Transverse colon (tissue), 4 donors: ENCODE measurements at regions not wholly inside any gene's neighbourhood (a gene's known extent, or its start where the extent isn't known, plus 50 kb on each side); places are given as distances from the start of the nearest gene placed in this dataset.

Experiments
- DNase-seq: peaks from one replicate; pipeline ENCODE4 v3.0.0-alpha.2; 2019
- H3K27ac ChIP-seq, 4 donors: fragments of 200-600 bp; sonication (generic); 2 replicates each; pipeline ENCODE4 v1.5.1; 2016 to 2018; ENCODE audit warnings: inconsistent platforms in 4 of 4
- H3K27me3 ChIP-seq: fragments of 200-600 bp; sonication (generic); 2 replicates; pipeline ENCODE4 v1.5.1; 2017; ENCODE audit warnings: inconsistent platforms
- H3K36me3 ChIP-seq, 4 donors: fragments of 200-600 bp; sonication (generic); 2 replicates each; pipeline ENCODE4 v1.5.1; 2017 to 2019; ENCODE audit warnings: inconsistent platforms in 4 of 4
- H3K4me1 ChIP-seq, 4 donors: fragments of 200-600 bp; sonication (generic); 2 replicates each; pipeline ENCODE4 v1.5.1; 2017 to 2020; ENCODE audit warnings: inconsistent platforms in 4 of 4
- H3K4me3 ChIP-seq, 4 donors: fragments of 200-600 bp; sonication (generic); 1 replicate in 1 of 4; 2 replicates in 3 of 4; pipeline versions ENCODE4 v1.5.1 to v1.6.1; 2017 to 2019; ENCODE audit warnings: inconsistent platforms in 4 of 4
- H3K9me3 ChIP-seq, 2 donors: fragments of 200-600 bp; sonication (generic); 2 replicates each; pipeline ENCODE4 v1.5.1; 2017 to 2019; ENCODE audit warnings: inconsistent platforms in 2 of 2
- CTCF ChIP-seq, 5 experiments: fragments of 200-600 bp in 3 of 5; fragments of 450-650 bp in 2 of 5; sonication (generic) in 3 of 5; IDR thresholded peaks; 1 replicate in 2 of 5; 2 replicates in 3 of 5; pipeline ENCODE4 v1.5.1; 2016 to 2017; ENCODE audit warnings: antibody characterized with exemption in 5 of 5, inconsistent platforms in 3 of 5, mild to moderate bottlenecking in 2 of 5, moderate library complexity in 1 of 5
- EP300 ChIP-seq: sonication (generic); formaldehyde crosslinking; IDR thresholded peaks from one replicate; pipeline ENCODE4 v1.6.1; 2017; ENCODE audit warnings: antibody characterized with exemption, low read depth
- POLR2A ChIP-seq: fragments of 450-650 bp; IDR thresholded peaks from one replicate; pipeline ENCODE4 v1.6.1; 2016; ENCODE audit warnings: antibody characterized with exemption, mild to moderate bottlenecking, moderate library complexity
- POLR2AphosphoS5 ChIP-seq, 3 donors: sonication (generic); formaldehyde crosslinking; IDR thresholded peaks; one replicate each; pipeline ENCODE4 v1.6.1; 2016; ENCODE audit warnings: antibody characterized with exemption in 3 of 3
- WGBS, 2 donors: methylation state at CpG; one replicate each; pipeline ENCODE4 v1.1.5; 2018; ENCODE audit warnings: low coverage in 1 of 2; 5-methylcytosine and 5-hydroxymethylcytosine counted together
- in situ Hi-C, 4 donors: fragments of 200-750 bp; cut with MboI; loops; one replicate each; pipeline versions ENCODE4 v1.15.0 to v1.15.1; 2017; ENCODE audit warnings: low sequenced_read_pairs in 3 of 4, low pct_ligation_motif_present in 1 of 4, low pct_unique_long_range_greater_than_20kb in 1 of 4
- intact Hi-C: fragments of 100-400 bp; cut with DNase I; formaldehyde crosslinking; loops from one replicate; pipeline ENCODE4 v1.15.1; 2023; ENCODE audit warnings: low total_unique reads

GRCh38 chr10:81177651-81178244, 640.0 kb downstream of the SH2D4B start:
- Histone ChIP-seq H3K4me3 (no peak overlapping the region), H3K36me3 (no peaks in the 10 kb centered on the region), H3K9me3 (peaks cover 7 to 13% of the 10 kb centered on the region in 2 donors), H3K27ac (no peak overlapping the region), H3K4me1 (no peaks in the 10 kb centered on the region), H3K27me3 (no peaks in the 10 kb centered on the region)
- no peak for TF ChIP-seq POLR2AphosphoS5 (IDR thresholded peaks at IDR 0.05)
- TF ChIP-seq CTCF (IDR thresholded peaks at IDR 0.05), result no peak
- TF ChIP-seq EP300, result no peak
- no peak for TF ChIP-seq POLR2A
- DNase-seq, result no peak
- in situ Hi-C loops (loop anchor here in 1 of 4 donors (25.0 kb wide), 1 partner anchor 490 kb away; no protein-coding TSS in a partner anchor), intact Hi-C loops (no loop called here)
- WGBS, 2 donors, result 89 to 98% methylated on average over 6 of the region's 6 CpGs

- 64 to 67% methylated on average over 3 of the region's 3 CpGs for WGBS, 2 donors
These were observed 641.6 kb downstream of the SH2D4B start for GRCh38 chr10:81179324-81179723.

GRCh38 chr10:81179805-81180452, 642.2 kb downstream of the SH2D4B start:
- Histone ChIP-seq H3K27me3 (no peaks in the 10 kb centered on the region), H3K27ac (no peak overlapping the region), H3K36me3 (no peaks in the 10 kb centered on the region), H3K4me3 (no peak overlapping the region), H3K9me3 (peaks cover 7 to 13% of the 10 kb centered on the region in 2 donors), H3K4me1 (no peaks in the 10 kb centered on the region)
- TF ChIP-seq POLR2AphosphoS5 (IDR thresholded peaks at IDR 0.05), result no peak
- TF ChIP-seq POLR2A, result no peak
- TF ChIP-seq EP300, result no peak
- peak; percentile 31 to 40 (median 37) for TF ChIP-seq CTCF (IDR thresholded peaks at IDR 0.05)
- WGBS, 2 donors, result 43 to 47% methylated on average over 6 of the region's 6 CpGs
- intact Hi-C loops (no loop called here), in situ Hi-C loops (loop anchor here in 1 of 4 donors (25.0 kb wide), 1 partner anchor 493 kb away; no protein-coding TSS in a partner anchor)
- DNase-seq, result peak; percentile 10

More at GRCh38 chr10:81179324-81179723, 641.6 kb downstream of the SH2D4B start:
- H3K4me1 ChIP-seq, result no peaks in the 10 kb centered on the region
- H3K9me3 ChIP-seq, result peaks cover 7 to 13% of the 10 kb centered on the region in 2 donors
- TF ChIP-seq POLR2A (no peak), CTCF (IDR thresholded peaks at IDR 0.05) (no peak), EP300 (no peak), POLR2AphosphoS5 (IDR thresholded peaks at IDR 0.05) (no peak)
- no peak overlapping the region for H3K27ac ChIP-seq
- H3K4me3 ChIP-seq, result no peak overlapping the region
- in situ Hi-C loops (loop anchor here in 1 of 4 donors (25.0 kb wide), 1 partner anchor 492 kb away; no protein-coding TSS in a partner anchor), intact Hi-C loops (no loop called here)
- H3K27me3 ChIP-seq, result no peaks in the 10 kb centered on the region
- H3K36me3 ChIP-seq, result no peaks in the 10 kb centered on the region
- no peak for DNase-seq

GRCh38 chr10:81182296-81182695, 644.6 kb downstream of the SH2D4B start:
- H3K27ac ChIP-seq, result no peak overlapping the region
- no peak for DNase-seq
- in situ Hi-C loops (loop anchor here in 1 of 4 donors (25.0 kb wide), 1 partner anchor 495 kb away; no protein-coding TSS in a partner anchor), intact Hi-C loops (no loop called here)
- no peak overlapping the region for H3K4me3 ChIP-seq
- H3K36me3 ChIP-seq, result no peaks in the 10 kb centered on the region
- no peaks in the 10 kb centered on the region for H3K4me1 ChIP-seq
- whole genome bisulfite sequencing, 2 donors, result 88 to 94% methylated on average over 11 to 13 of the region's 13 CpGs
- no peaks in the 10 kb centered on the region for H3K27me3 ChIP-seq
- H3K9me3 ChIP-seq, result peaks cover 4 to 11% of the 10 kb centered on the region in 2 donors
- TF ChIP-seq POLR2AphosphoS5 (IDR thresholded peaks at IDR 0.05) (no peak), CTCF (IDR thresholded peaks at IDR 0.05) (no peak)
